ENCODE measurements at regions not wholly inside any gene's neighbourhood (a gene's known extent, or its start where the extent isn't known, plus 50 kb on each side); places are given as distances from the start of the nearest gene placed in this dataset.

GRCh38 chr3:34248352-34248751, 449.9 kb downstream of the PDCD6IP start:
- no peak for TF ChIP-seq POLR2A (IDR thresholded peaks at IDR 0.05)
- TF ChIP-seq CTCF (IDR thresholded peaks at IDR 0.05), result no peak

Data from Peyer's patch (tissue), 4 donors.